Suprapubic skin (tissue), 4 donors: ENCODE measurements at regions not wholly inside any gene's neighbourhood (a gene's known extent, or its start where the extent isn't known, plus 50 kb on each side); places are given as distances from the start of the nearest gene placed in this dataset.

Experiments used
- DNase-seq, 2 donors: peaks; one replicate each; pipeline ENCODE4 v3.0.0-alpha.2; 2019; ENCODE audit warnings: low spot score in 2 of 2
- H3K27ac ChIP-seq: fragments of 200-600 bp; sonication (generic); one replicate; pipeline ENCODE4 v1.5.1; 2019
- H3K27me3 ChIP-seq: fragments of 200-600 bp; sonication (generic); one replicate; pipeline ENCODE4 v1.5.1; 2019
- H3K36me3 ChIP-seq: fragments of 200-600 bp; sonication (generic); one replicate; pipeline ENCODE4 v1.5.1; 2019
- H3K4me1 ChIP-seq: fragments of 200-600 bp; sonication (generic); one replicate; pipeline ENCODE4 v1.5.1; 2019
- H3K4me3 ChIP-seq: fragments of 200-600 bp; sonication (generic); one replicate; pipeline ENCODE4 v1.5.1; 2019; ENCODE audit warnings: mild to moderate bottlenecking
- H3K9me3 ChIP-seq: fragments of 200-600 bp; sonication (generic); one replicate; pipeline ENCODE4 v1.5.1; 2019
- EP300 ChIP-seq: sonication (generic); formaldehyde crosslinking; IDR thresholded peaks from one replicate; pipeline ENCODE4 v1.6.1; 2017; ENCODE audit warnings: antibody characterized with exemption
- POLR2A ChIP-seq, 2 donors: fragments of 450-650 bp; IDR thresholded peaks; one replicate each; pipeline ENCODE4 v1.6.1; 2017; ENCODE audit warnings: antibody characterized with exemption in 2 of 2, mild to moderate bottlenecking in 2 of 2, moderate library complexity in 2 of 2
- POLR2AphosphoS5 ChIP-seq, 3 donors: sonication (generic); formaldehyde crosslinking; IDR thresholded peaks; one replicate each; pipeline ENCODE4 v1.6.1; 2017; ENCODE audit warnings: antibody characterized with exemption in 3 of 3
- WGBS: methylation state at CpG from one replicate; pipeline ENCODE4 v1.1.5; 2018; 5-methylcytosine and 5-hydroxymethylcytosine counted together
- TF ChIP-seq, protein P1 (sequence below), 2 donors: fragments of 200-600 bp in 1 of 2; fragments of 450-650 bp in 1 of 2; sonication (generic) in 1 of 2; IDR thresholded peaks; one replicate each; pipeline ENCODE4 v1.5.1; 2016 to 2019; ENCODE audit warnings: antibody characterized with exemption in 2 of 2, mild to moderate bottlenecking in 1 of 2, moderate library complexity in 1 of 2

DNA sequence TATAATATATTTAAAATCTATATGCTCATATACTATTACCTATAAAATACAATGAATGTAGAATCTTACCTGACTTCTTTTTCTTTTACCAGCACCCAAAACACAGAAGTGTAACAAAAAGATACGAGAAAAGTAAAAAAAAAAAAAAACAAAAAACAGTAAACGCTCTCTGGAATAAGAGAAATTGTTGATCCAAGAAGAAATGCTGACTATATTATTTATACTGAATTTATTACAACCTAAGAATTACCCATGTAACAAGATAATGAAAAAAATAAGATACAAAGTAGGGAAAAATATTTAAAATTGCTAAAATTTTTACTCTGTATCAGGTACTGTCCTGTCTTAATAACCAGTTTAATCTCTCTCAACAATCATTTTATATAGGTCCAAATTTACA, 787.9 kb upstream of the MAN1A1 start:
- Histone ChIP-seq H3K36me3 (no peaks in the 10 kb centered on the region), H3K27ac (no peak overlapping the region), H3K4me3 (no peak overlapping the region), H3K27me3 (no peaks in the 10 kb centered on the region), H3K4me1 (no peaks in the 10 kb centered on the region), H3K9me3 (no peaks in the 10 kb centered on the region)
- DNase-seq = no peak
- no peak for TF ChIP-seq POLR2AphosphoS5 (IDR thresholded peaks at IDR 0.05)
- no peak for TF ChIP-seq EP300
- TF ChIP-seq, protein P1, sequence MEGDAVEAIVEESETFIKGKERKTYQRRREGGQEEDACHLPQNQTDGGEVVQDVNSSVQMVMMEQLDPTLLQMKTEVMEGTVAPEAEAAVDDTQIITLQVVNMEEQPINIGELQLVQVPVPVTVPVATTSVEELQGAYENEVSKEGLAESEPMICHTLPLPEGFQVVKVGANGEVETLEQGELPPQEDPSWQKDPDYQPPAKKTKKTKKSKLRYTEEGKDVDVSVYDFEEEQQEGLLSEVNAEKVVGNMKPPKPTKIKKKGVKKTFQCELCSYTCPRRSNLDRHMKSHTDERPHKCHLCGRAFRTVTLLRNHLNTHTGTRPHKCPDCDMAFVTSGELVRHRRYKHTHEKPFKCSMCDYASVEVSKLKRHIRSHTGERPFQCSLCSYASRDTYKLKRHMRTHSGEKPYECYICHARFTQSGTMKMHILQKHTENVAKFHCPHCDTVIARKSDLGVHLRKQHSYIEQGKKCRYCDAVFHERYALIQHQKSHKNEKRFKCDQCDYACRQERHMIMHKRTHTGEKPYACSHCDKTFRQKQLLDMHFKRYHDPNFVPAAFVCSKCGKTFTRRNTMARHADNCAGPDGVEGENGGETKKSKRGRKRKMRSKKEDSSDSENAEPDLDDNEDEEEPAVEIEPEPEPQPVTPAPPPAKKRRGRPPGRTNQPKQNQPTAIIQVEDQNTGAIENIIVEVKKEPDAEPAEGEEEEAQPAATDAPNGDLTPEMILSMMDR (IDR thresholded peaks at IDR 0.05) = no peak
- TF ChIP-seq POLR2A (IDR thresholded peaks at IDR 0.05) = no peak
- 84% methylated on average over 2 of the region's 2 CpGs for WGBS

DNA sequence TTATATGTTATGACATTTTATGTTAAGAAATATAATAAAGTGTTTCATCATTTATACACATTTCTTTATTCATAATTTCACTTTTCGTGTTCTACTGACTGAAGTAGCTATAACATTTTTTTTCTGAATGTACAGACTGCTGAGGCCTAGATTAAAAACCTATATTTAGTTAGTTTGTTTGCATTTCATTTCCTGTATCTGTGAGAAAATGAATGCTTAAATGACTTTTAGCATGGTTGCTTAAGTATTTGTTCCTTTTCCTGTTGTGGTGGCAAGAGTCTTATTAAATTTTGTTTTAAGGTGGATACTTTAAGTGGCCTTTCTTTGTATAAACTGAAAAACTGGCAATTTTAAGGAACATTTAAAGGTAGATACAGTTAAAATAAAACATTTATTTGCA, 779.7 kb upstream of the MAN1A1 start:
- Histone ChIP-seq H3K27me3 (no peaks in the 10 kb centered on the region), H3K27ac (no peak overlapping the region), H3K4me1 (no peaks in the 10 kb centered on the region), H3K9me3 (peaks cover 5% of the 10 kb centered on the region), H3K4me3 (no peak overlapping the region), H3K36me3 (no peaks in the 10 kb centered on the region)
- WGBS = 83% methylated on average over 1 of the region's 1 CpG
- no peak for DNase-seq
- TF ChIP-seq POLR2A (IDR thresholded peaks at IDR 0.05) (no peak), POLR2AphosphoS5 (IDR thresholded peaks at IDR 0.05) (no peak), EP300 (no peak)
- TF ChIP-seq, protein P1 (IDR thresholded peaks at IDR 0.05) = no peak

DNA sequence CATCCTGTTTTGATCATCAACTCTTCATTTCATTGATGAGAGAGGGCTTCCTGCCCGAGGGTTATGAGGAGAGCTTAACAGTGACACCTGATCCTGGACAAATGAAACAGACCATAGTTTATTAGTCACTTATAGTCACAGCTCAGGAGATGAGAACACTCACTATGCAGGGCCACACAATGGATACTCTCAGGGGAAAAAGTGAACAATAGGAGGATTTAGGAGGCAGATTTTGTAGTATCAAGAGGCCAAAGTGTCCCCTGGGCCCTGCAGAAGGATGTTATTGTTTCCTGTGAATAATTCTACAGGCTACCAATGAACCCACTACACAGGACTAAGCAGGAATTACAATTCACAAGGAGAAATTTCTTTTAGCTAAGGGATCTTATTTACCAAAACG, 772.8 kb upstream of the MAN1A1 start:
- H3K27ac ChIP-seq = no peak overlapping the region
- H3K4me3 ChIP-seq = no peak overlapping the region
- H3K27me3 ChIP-seq = no peaks in the 10 kb centered on the region
- H3K4me1 ChIP-seq = no peaks in the 10 kb centered on the region
- 75% methylated on average over 2 of the region's 2 CpGs for WGBS
- H3K9me3 ChIP-seq = no peaks in the 10 kb centered on the region
- no peak for DNase-seq
- TF ChIP-seq POLR2A (IDR thresholded peaks at IDR 0.05) (no peak), EP300 (no peak), POLR2AphosphoS5 (IDR thresholded peaks at IDR 0.05) (no peak)
- TF ChIP-seq, protein P1 (IDR thresholded peaks at IDR 0.05) = no peak
- no peaks in the 10 kb centered on the region for H3K36me3 ChIP-seq

DNA sequence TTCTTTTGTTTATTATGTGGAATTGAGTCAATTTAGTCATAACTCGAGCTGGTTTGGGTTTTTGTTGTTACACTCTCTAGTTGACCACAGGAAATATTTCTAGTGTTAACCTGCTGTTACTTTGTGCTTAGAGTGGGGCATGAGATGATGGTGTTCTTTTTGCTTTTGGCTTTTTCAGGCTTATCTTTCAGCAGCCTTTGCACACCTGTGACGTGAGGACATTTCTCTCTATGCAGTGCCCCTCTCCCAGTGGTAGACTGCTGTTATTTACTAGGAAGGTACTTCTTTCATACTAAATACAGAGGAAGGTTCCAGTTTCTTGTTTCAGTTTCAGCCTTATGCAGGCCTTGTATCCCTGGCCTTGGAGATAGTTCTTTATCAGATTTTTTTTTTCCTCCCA, 766.8 kb upstream of the MAN1A1 start:
- H3K36me3 ChIP-seq = no peaks in the 10 kb centered on the region
- no peak overlapping the region for H3K4me3 ChIP-seq
- H3K27me3 ChIP-seq = no peaks in the 10 kb centered on the region
- no peaks in the 10 kb centered on the region for H3K4me1 ChIP-seq
- DNase-seq = no peak
- 77% methylated on average over 2 of the region's 2 CpGs for WGBS
- no peak overlapping the region for H3K27ac ChIP-seq
- no peaks in the 10 kb centered on the region for H3K9me3 ChIP-seq
- TF ChIP-seq POLR2AphosphoS5 (IDR thresholded peaks at IDR 0.05) (no peak), POLR2A (IDR thresholded peaks at IDR 0.05) (no peak), EP300 (no peak)
- TF ChIP-seq, protein P1 (IDR thresholded peaks at IDR 0.05) = no peak

DNA sequence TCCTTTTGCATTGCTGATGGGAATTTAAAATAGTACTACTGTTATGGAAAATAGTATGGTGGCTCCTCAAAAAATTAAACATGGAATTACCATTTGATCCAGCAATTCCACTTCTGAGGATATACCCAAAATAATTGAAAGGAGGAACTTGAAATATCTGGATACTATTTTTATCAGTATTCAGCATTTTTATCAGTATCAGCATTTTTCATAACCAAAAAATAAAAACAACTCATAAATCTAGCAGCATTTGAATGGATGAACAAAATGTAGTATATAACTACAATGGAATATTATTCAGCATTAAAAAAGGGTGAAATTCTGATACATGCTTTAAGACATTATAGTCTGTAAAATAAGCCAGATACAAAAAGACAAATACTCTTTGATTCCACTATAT, 763.4 kb upstream of the MAN1A1 start:
- Histone ChIP-seq H3K36me3 (no peaks in the 10 kb centered on the region), H3K27ac (no peak overlapping the region), H3K9me3 (no peaks in the 10 kb centered on the region), H3K27me3 (no peaks in the 10 kb centered on the region), H3K4me1 (no peaks in the 10 kb centered on the region), H3K4me3 (no peak overlapping the region)
- TF ChIP-seq POLR2A (IDR thresholded peaks at IDR 0.05) (no peak), EP300 (no peak), POLR2AphosphoS5 (IDR thresholded peaks at IDR 0.05) (no peak)
- TF ChIP-seq, protein P1 (IDR thresholded peaks at IDR 0.05) = no peak
- no peak for DNase-seq
